NB4 (cell line): ENCODE measurements at regions not wholly inside any gene's neighbourhood (a gene's known extent, or its start where the extent isn't known, plus 50 kb on each side); places are given as distances from the start of the nearest gene placed in this dataset.

ENCODE experiments used
- DNase-seq: peaks from one replicate; pipeline ENCODE4 v3.0.0; 2010; ENCODE audit warnings: low read depth
- H3K4me3 ChIP-seq: one replicate; pipeline ENCODE4 v1.5.1; 2011; ENCODE audit warnings: mild to moderate bottlenecking, low read depth, low read length, moderate library complexity
- MYC ChIP-seq: IDR thresholded peaks from 2 replicates; pipeline ENCODE4 v1.6.1; 2011; ENCODE audit warnings: low read depth, low read length
- POLR2A ChIP-seq: IDR thresholded peaks from 2 replicates; pipeline ENCODE4 v1.6.1; 2011; ENCODE audit warnings: mild to moderate bottlenecking; ENCODE audit not compliant: insufficient read length; ENCODE audit errors: extremely low read depth
- TF ChIP-seq, protein P1 (sequence below): IDR thresholded peaks from one replicate; pipeline ENCODE4 v1.5.1; 2012; ENCODE audit warnings: low read depth, low read length
- TF ChIP-seq, protein P2 (sequence below): IDR thresholded peaks from 2 replicates; pipeline ENCODE4 v1.6.1; 2011; ENCODE audit warnings: low read depth, low read length

GRCh38 chr16:85418978-85419491 is 194.1 kb upstream of the GSE1 start:
- no peak for DNase-seq
- TF ChIP-seq, protein P1, sequence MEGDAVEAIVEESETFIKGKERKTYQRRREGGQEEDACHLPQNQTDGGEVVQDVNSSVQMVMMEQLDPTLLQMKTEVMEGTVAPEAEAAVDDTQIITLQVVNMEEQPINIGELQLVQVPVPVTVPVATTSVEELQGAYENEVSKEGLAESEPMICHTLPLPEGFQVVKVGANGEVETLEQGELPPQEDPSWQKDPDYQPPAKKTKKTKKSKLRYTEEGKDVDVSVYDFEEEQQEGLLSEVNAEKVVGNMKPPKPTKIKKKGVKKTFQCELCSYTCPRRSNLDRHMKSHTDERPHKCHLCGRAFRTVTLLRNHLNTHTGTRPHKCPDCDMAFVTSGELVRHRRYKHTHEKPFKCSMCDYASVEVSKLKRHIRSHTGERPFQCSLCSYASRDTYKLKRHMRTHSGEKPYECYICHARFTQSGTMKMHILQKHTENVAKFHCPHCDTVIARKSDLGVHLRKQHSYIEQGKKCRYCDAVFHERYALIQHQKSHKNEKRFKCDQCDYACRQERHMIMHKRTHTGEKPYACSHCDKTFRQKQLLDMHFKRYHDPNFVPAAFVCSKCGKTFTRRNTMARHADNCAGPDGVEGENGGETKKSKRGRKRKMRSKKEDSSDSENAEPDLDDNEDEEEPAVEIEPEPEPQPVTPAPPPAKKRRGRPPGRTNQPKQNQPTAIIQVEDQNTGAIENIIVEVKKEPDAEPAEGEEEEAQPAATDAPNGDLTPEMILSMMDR: peak; percentile 28
- TF ChIP-seq, protein P2, sequence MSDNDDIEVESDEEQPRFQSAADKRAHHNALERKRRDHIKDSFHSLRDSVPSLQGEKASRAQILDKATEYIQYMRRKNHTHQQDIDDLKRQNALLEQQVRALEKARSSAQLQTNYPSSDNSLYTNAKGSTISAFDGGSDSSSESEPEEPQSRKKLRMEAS: no peak
- no peak for TF ChIP-seq MYC

GRCh38 chr16:85419503-85420408 is 193.4 kb upstream of the GSE1 start:
- no peak for DNase-seq
- TF ChIP-seq, protein P2: no peak
- TF ChIP-seq POLR2A (no peak), MYC (no peak)
- TF ChIP-seq, protein P1: no peak
- H3K4me3 ChIP-seq: no peak overlapping the region

More at GRCh38 chr16:85418978-85419491, 194.1 kb upstream of the GSE1 start:
- no peak overlapping the region for H3K4me3 ChIP-seq

DNA sequence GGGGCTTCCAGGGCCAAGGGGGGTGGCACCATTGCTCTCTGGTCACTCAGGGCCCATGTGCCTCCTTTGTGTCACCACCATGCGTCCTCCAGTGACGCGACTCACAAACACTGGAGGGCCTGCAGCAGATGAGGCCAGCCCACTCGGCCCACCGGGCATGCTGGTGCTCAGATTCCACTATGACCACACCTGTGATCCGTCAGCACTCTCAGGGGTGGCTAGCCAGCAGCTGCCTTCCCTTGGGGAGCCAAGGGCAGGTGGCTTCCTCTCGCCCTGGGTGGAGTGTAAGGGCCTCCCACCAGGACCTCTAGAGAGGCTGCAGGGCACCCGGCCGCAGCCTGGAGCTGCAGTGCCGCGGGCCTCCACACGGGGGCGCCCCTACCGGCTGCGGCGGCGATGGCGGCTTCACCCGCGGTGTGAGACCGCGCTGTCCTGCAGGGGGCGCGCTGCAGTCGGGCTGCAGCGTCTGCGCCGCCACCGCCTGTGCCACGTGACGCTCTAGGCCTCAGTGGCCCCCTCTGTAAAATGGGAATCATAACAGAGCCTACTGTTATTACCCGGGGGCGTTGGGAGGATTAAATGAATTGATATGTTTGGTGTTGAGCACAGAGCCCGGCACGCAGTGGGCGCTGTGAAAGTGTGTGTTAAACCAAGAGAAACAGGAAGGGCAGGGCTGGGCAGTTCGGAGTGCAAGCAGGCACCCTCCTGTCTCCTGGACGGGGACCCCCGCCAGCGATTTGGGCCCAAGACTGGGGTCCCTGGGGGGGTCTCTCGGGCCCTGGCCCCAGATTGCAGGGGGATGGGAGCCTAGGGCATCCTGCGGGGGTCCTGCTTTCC is 192.4 kb upstream of the GSE1 start:
- TF ChIP-seq, protein P2: peak; percentile 91
- TF ChIP-seq, protein P1: peak; percentile 99
- TF ChIP-seq POLR2A (no peak), MYC (no peak; the same call in 1 of the 2 replicates)
- no peak overlapping the region for H3K4me3 ChIP-seq

GRCh38 chr16:85421338-85422195 is 191.6 kb upstream of the GSE1 start:
- TF ChIP-seq POLR2A: no peak
- TF ChIP-seq, protein P1: no peak
- TF ChIP-seq MYC: no peak
- TF ChIP-seq, protein P2: no peak
- DNase-seq: no peak
- H3K4me3 ChIP-seq: no peak overlapping the region

More for the DNA sequence above, 192.4 kb upstream of the GSE1 start:
- DNase-seq: peak; percentile 78

GRCh38 chr16:85422196-85422631 is 190.9 kb upstream of the GSE1 start:
- H3K4me3 ChIP-seq: no peak overlapping the region
- peak; percentile 35 for DNase-seq
- TF ChIP-seq, protein P1: no peak
- TF ChIP-seq POLR2A (no peak), MYC (no peak)
- TF ChIP-seq, protein P2: no peak
